GM23248 (cell line): ENCODE measurements at regions not wholly inside any gene's neighbourhood (a gene's known extent, or its start where the extent isn't known, plus 50 kb on each side); places are given as distances from the start of the nearest gene placed in this dataset.

Source experiments
- DNase-seq: peaks from one replicate; pipeline ENCODE4 v3.0.0-alpha.2; 2015
- H2AFZ ChIP-seq: fragments of 200-600 bp; sonication (generic); 2 replicates; pipeline ENCODE4 v1.6.1; 2016; ENCODE audit warnings: antibody characterized with exemption
- H3F3A ChIP-seq: fragments of 200-600 bp; sonication (generic); 2 replicates; pipeline ENCODE4 v1.6.1; 2016; ENCODE audit warnings: mild to moderate bottlenecking, antibody characterized with exemption, mixed run types; ENCODE audit not compliant: insufficient read depth
- H3K27ac ChIP-seq: fragments of 200-600 bp; sonication (generic); 2 replicates; pipeline ENCODE4 v1.5.1; 2016; ENCODE audit warnings: mild to moderate bottlenecking
- H3K27me3 ChIP-seq: fragments of 200-600 bp; sonication (generic); replicated peaks from 2 replicates; pipeline ENCODE4 v1.6.1; 2016; ENCODE audit warnings: mild to moderate bottlenecking; ENCODE audit not compliant: insufficient read depth
- H3K36me3 ChIP-seq: fragments of 200-600 bp; sonication (generic); 2 replicates; pipeline ENCODE4 v1.6.1; 2016; ENCODE audit warnings: low read depth, mild to moderate bottlenecking
- H3K4me1 ChIP-seq: fragments of 200-600 bp; sonication (generic); 2 replicates; pipeline ENCODE4 v1.6.1; 2016; ENCODE audit warnings: mild to moderate bottlenecking; ENCODE audit not compliant: insufficient read depth
- H3K4me2 ChIP-seq: fragments of 200-600 bp; sonication (generic); one replicate; pipeline ENCODE4 v1.6.1; 2016; ENCODE audit warnings: mild to moderate bottlenecking; ENCODE audit not compliant: unreplicated experiment
- H3K4me3 ChIP-seq: fragments of 200-600 bp; sonication (generic); 2 replicates; pipeline ENCODE4 v1.5.1; 2016; ENCODE audit warnings: mild to moderate bottlenecking
- H3K79me2 ChIP-seq: fragments of 200-600 bp; sonication (generic); 2 replicates; pipeline ENCODE4 v1.6.1; 2016; ENCODE audit warnings: mild to moderate bottlenecking; ENCODE audit not compliant: insufficient read depth
- H3K9ac ChIP-seq: fragments of 200-600 bp; sonication (generic); 2 replicates; pipeline ENCODE4 v1.6.1; 2016; ENCODE audit warnings: mild to moderate bottlenecking
- H3K9me2 ChIP-seq: fragments of 200-600 bp; sonication (generic); 2 replicates; pipeline ENCODE4 v1.6.1; 2016; ENCODE audit warnings: mixed run types, mild to moderate bottlenecking, moderate library complexity; ENCODE audit not compliant: insufficient read depth
- H3K9me3 ChIP-seq: fragments of 200-600 bp; sonication (generic); one replicate; pipeline ENCODE4 v1.6.1; 2017; ENCODE audit warnings: low read depth
- H4K20me1 ChIP-seq: fragments of 200-600 bp; sonication (generic); 2 replicates; pipeline ENCODE4 v1.6.0; 2016; ENCODE audit not compliant: insufficient read depth
- EZH2 ChIP-seq: fragments of 200-600 bp; sonication (generic); IDR thresholded peaks from 2 replicates; pipeline ENCODE4 v1.6.1; 2018; ENCODE audit warnings: antibody characterized with exemption, mild to moderate bottlenecking; ENCODE audit not compliant: insufficient read depth, poor library complexity, severe bottlenecking
- EZH2phosphoT487 ChIP-seq: fragments of 200-600 bp; sonication (generic); IDR thresholded peaks from 2 replicates; pipeline ENCODE4 v1.6.1; 2018; ENCODE audit warnings: antibody characterized with exemption, moderate library complexity, mild to moderate bottlenecking, low read depth; ENCODE audit not compliant: insufficient read depth
- WGBS, 2 experiments: methylation state at CpG; one replicate each; pipeline ENCODE4 v1.1.6; 2015 to 2017; ENCODE audit warnings: low lambda C conversion rate in 2 of 2, low coverage in 1 of 2; ENCODE audit errors: missing lambda C conversion rate in 2 of 2; 5-methylcytosine and 5-hydroxymethylcytosine counted together
- in situ Hi-C: fragments of 300-500 bp; cut with MboI; formaldehyde crosslinking; loops from 2 replicates; pipeline ENCODE4 v1.15.0; 2020

- Histone ChIP-seq H3K36me3 (no peaks in the 10 kb centered on the region), H4K20me1 (no peaks in the 10 kb centered on the region), H3K4me1 (peaks cover 4% of the 10 kb centered on the region), H3F3A (no peaks in the 10 kb centered on the region; the same call in 1 of the 2 replicates), H2AFZ (no peak overlapping the region), H3K9me2 (no peaks in the 10 kb centered on the region), H3K27ac (no peak overlapping the region), H3K4me2 (no peak overlapping the region), H3K9me3 (no peaks in the 10 kb centered on the region), H3K4me3 (no peak overlapping the region), H3K9ac (no peak overlapping the region), H3K79me2 (no peaks in the 10 kb centered on the region), H3K27me3 (no peaks in the 10 kb centered on the region)
- in situ Hi-C loops = loop anchor here (5.0 to 25.0 kb wide), 3 partner anchors 222 to 648 kb away; no protein-coding TSS in a partner anchor
- no peak for DNase-seq
- TF ChIP-seq EZH2phosphoT487 (no peak), EZH2 (no peak)
These were observed 164.0 kb upstream of the CFAP20DC start for GRCh38 chr3:59213860-59214259.

GRCh38 chr3:59212128-59212779 is 162.4 kb upstream of the CFAP20DC start:
- Histone ChIP-seq H3K36me3 (no peaks in the 10 kb centered on the region), H3K9ac (no peak overlapping the region), H3K4me2 (no peak overlapping the region), H3K27me3 (no peaks in the 10 kb centered on the region), H3K27ac (no peak overlapping the region), H3K4me1 (peaks cover 4% of the 10 kb centered on the region), H3K79me2 (no peaks in the 10 kb centered on the region), H3K9me3 (no peaks in the 10 kb centered on the region), H3F3A (no peaks in the 10 kb centered on the region; the same call in 1 of the 2 replicates), H3K4me3 (no peak overlapping the region), H2AFZ (no peak overlapping the region), H3K9me2 (no peaks in the 10 kb centered on the region), H4K20me1 (no peaks in the 10 kb centered on the region)
- DNase-seq = peak; percentile 72
- TF ChIP-seq EZH2phosphoT487 = no peak
- no peak for TF ChIP-seq EZH2
- in situ Hi-C loops = loop anchor here (5.0 to 25.0 kb wide), 3 partner anchors 220 to 650 kb away; no protein-coding TSS in a partner anchor

GRCh38 chr3:59210260-59210659 is 160.4 kb upstream of the CFAP20DC start:
- peaks cover 4% of the 10 kb centered on the region for H3K4me1 ChIP-seq
- TF ChIP-seq EZH2phosphoT487 (no peak), EZH2 (no peak)
- H3F3A ChIP-seq = no peaks in the 10 kb centered on the region; the same call in 1 of the 2 replicates
- H3K27me3 ChIP-seq = no peaks in the 10 kb centered on the region
- H3K9ac ChIP-seq = no peak overlapping the region
- in situ Hi-C loops = loop anchor here (5.0 to 25.0 kb wide), 3 partner anchors 218 to 652 kb away; no protein-coding TSS in a partner anchor
- H3K4me3 ChIP-seq = no peak overlapping the region
- H3K9me2 ChIP-seq = no peaks in the 10 kb centered on the region
- no peaks in the 10 kb centered on the region for H3K36me3 ChIP-seq
- H3K27ac ChIP-seq = no peak overlapping the region
- no peaks in the 10 kb centered on the region for H4K20me1 ChIP-seq
- H2AFZ ChIP-seq = no peak overlapping the region
- no peaks in the 10 kb centered on the region for H3K9me3 ChIP-seq
- WGBS, 2 experiments = 60 to 72% methylated on average over 2 of the region's 2 CpGs
- DNase-seq = no peak
- H3K79me2 ChIP-seq = no peaks in the 10 kb centered on the region
- H3K4me2 ChIP-seq = no peak overlapping the region

- Histone ChIP-seq H3K9ac (no peak overlapping the region), H3K27me3 (no peaks in the 10 kb centered on the region), H3K27ac (peak overlapping the region; percentile 29; the same call in 1 of the 2 replicates), H3K9me3 (no peaks in the 10 kb centered on the region), H3K4me2 (no peak overlapping the region), H3K36me3 (no peaks in the 10 kb centered on the region), H4K20me1 (no peaks in the 10 kb centered on the region), H3K4me3 (no peak overlapping the region), H3F3A (peaks cover 16% of the 10 kb centered on the region), H2AFZ (no peak overlapping the region), H3K4me1 (peaks cover 11% of the 10 kb centered on the region), H3K79me2 (no peaks in the 10 kb centered on the region), H3K9me2 (no peaks in the 10 kb centered on the region)
- in situ Hi-C loops = no loop called here
- no peak for TF ChIP-seq EZH2
- TF ChIP-seq EZH2phosphoT487 = no peak
- DNase-seq = peak; percentile 85
These were observed 142.6 kb upstream of the CFAP20DC start for GRCh38 chr3:59192473-59192872.

- H3K4me1 ChIP-seq = peaks cover 11% of the 10 kb centered on the region
- H4K20me1 ChIP-seq = no peaks in the 10 kb centered on the region
- no peaks in the 10 kb centered on the region for H3K9me3 ChIP-seq
- H3K79me2 ChIP-seq = no peaks in the 10 kb centered on the region
- no peak overlapping the region for H3K4me2 ChIP-seq
- no peak overlapping the region for H2AFZ ChIP-seq
- H3K4me3 ChIP-seq = no peak overlapping the region
- peak; percentile 4 for DNase-seq
- H3F3A ChIP-seq = peaks cover 16% of the 10 kb centered on the region
- no peak for TF ChIP-seq EZH2phosphoT487
- no peak for TF ChIP-seq EZH2
- in situ Hi-C loops = no loop called here
- H3K9ac ChIP-seq = no peak overlapping the region
- H3K27ac ChIP-seq = no peak overlapping the region
- WGBS, 2 experiments = 54 to 56% methylated on average over 2 of the region's 2 CpGs
- no peaks in the 10 kb centered on the region for H3K27me3 ChIP-seq
- H3K9me2 ChIP-seq = no peaks in the 10 kb centered on the region
- no peaks in the 10 kb centered on the region for H3K36me3 ChIP-seq
These were observed 141.8 kb upstream of the CFAP20DC start for GRCh38 chr3:59191651-59192050.
